Caco-2 (cell line): ENCODE measurements at regions not wholly inside any gene's neighbourhood (a gene's known extent, or its start where the extent isn't known, plus 50 kb on each side); places are given as distances from the start of the nearest gene placed in this dataset.
A peak's percentile ranks its signal among the peaks of the same experiment; 100 is the strongest.

Source experiments
- BruUV-seq: library from RNA; stranded (reverse); fragments of 400-500 nt; replicated peaks from 2 replicates; lab custom pipeline; 2021; lab: Mats Ljungman, UMichigan
- CTCF ChIA-PET: fragments of 300-600 bp; sonication (Branson Sonifier 250); formaldehyde crosslinking; loops from one replicate; lab custom pipeline; 2022; ENCODE audit warnings: antibody characterized with exemption; lab: Charles Lee
- POLR2A ChIA-PET: fragments of 300-600 bp; sonication (Branson Sonifier 250); formaldehyde crosslinking; loops from one replicate; lab custom pipeline; 2022; ENCODE audit warnings: antibody characterized with exemption; lab: Charles Lee
- DNase-seq, 2 experiments: peaks; one replicate each; pipeline versions ENCODE4 v3.0.0 to v3.0.0-alpha.2; 2020 to 2022
- H3K27me3 ChIP-seq: replicated peaks from 2 replicates; pipeline ENCODE4 v1.6.0; 2011; ENCODE audit warnings: low read length; ENCODE audit not compliant: control insufficient read depth, insufficient read depth
- H3K36me3 ChIP-seq: 2 replicates; pipeline ENCODE4 v1.5.1; 2011; ENCODE audit warnings: low read length; ENCODE audit not compliant: control insufficient read depth, insufficient read depth
- H3K4me1 ChIP-seq: fragments of 250-450 bp; sonication (Bioruptor Pico); 2 replicates; pipeline ENCODE4 v1.5.1; 2020; ENCODE audit warnings: mild to moderate bottlenecking
- H3K4me3 ChIP-seq: 2 replicates; pipeline ENCODE4 v1.5.1; 2011; ENCODE audit warnings: low read depth, mild to moderate bottlenecking, control low read depth, low read length
- H3K9me3 ChIP-seq: fragments of 250-450 bp; sonication (Bioruptor Pico); 2 replicates; pipeline ENCODE4 v1.5.1; 2020; ENCODE audit warnings: mild to moderate bottlenecking, moderate library complexity
- H3K27ac Mint-ChIP-seq: one replicate; pipeline ENCODE4 v1.8.0; 2022; ENCODE audit warnings: mixed read lengths; ENCODE audit not compliant: unreplicated experiment
- H3K27me3 Mint-ChIP-seq: one replicate; pipeline ENCODE4 v1.8.0; 2022; ENCODE audit warnings: mixed read lengths; ENCODE audit not compliant: insufficient read depth, unreplicated experiment
- H3K36me3 Mint-ChIP-seq: one replicate; pipeline ENCODE4 v1.8.0; 2022; ENCODE audit warnings: mild to moderate bottlenecking, mixed read lengths; ENCODE audit not compliant: insufficient read depth, unreplicated experiment
- H3K4me1 Mint-ChIP-seq: one replicate; pipeline ENCODE4 v1.8.0; 2022; ENCODE audit warnings: low read depth, mixed read lengths; ENCODE audit not compliant: unreplicated experiment
- H3K4me3 Mint-ChIP-seq: one replicate; pipeline ENCODE4 v1.8.0; 2022; ENCODE audit warnings: mild to moderate bottlenecking, moderate library complexity, mixed read lengths; ENCODE audit not compliant: unreplicated experiment
- H3K9me3 Mint-ChIP-seq: one replicate; pipeline ENCODE4 v1.8.0; 2022; ENCODE audit warnings: mixed read lengths; ENCODE audit not compliant: unreplicated experiment
- intact Hi-C: fragments of 100-400 bp; cut with micrococcal nuclease; formaldehyde crosslinking; loops from one replicate; pipeline ENCODE4 v1.10.0; 2022; ENCODE audit not compliant: unreplicated experiment
- TF ChIP-seq, protein P1 (sequence below), 2 experiments: fragments of 200-600 bp in 1 of 2; IDR thresholded peaks; 1 replicate in 1 of 2; 2 replicates in 1 of 2; pipeline versions ENCODE4 v1.5.1 to v1.8.0; 2011 to 2022; ENCODE audit warnings: antibody characterized with exemption in 1 of 2, control low read depth in 1 of 2, inconsistent platforms in 1 of 2, low read depth in 1 of 2, low read length in 1 of 2, mild to moderate bottlenecking in 1 of 2, moderate library complexity in 1 of 2; ENCODE audit not compliant: insufficient read depth in 1 of 2, severe bottlenecking in 1 of 2, unreplicated experiment in 1 of 2

GRCh38 chr4:127559981-127560380, 72.8 kb upstream of the INTU start:
- intact Hi-C loops, result no loop called here
- CTCF ChIA-PET, result no interaction called here
- Mint-ChIP-seq H3K36me3 (no peaks in the 10 kb centered on the region), H3K4me3 (no peak overlapping the region), H3K4me1 (no peaks in the 10 kb centered on the region), H3K27me3 (no peaks in the 10 kb centered on the region), H3K27ac (no peak overlapping the region), H3K9me3 (no peaks in the 10 kb centered on the region)
- POLR2A ChIA-PET, result no interaction called here
- DNase-seq, result no peak
- no peaks in the 10 kb centered on the region for H3K27me3 ChIP-seq
- H3K4me3 ChIP-seq, result no peak overlapping the region
- no TSS peak for BruUV-seq
- H3K36me3 ChIP-seq, result no peaks in the 10 kb centered on the region
- no peaks in the 10 kb centered on the region for H3K4me1 ChIP-seq
- no peaks in the 10 kb centered on the region for H3K9me3 ChIP-seq
- TF ChIP-seq, protein P1, sequence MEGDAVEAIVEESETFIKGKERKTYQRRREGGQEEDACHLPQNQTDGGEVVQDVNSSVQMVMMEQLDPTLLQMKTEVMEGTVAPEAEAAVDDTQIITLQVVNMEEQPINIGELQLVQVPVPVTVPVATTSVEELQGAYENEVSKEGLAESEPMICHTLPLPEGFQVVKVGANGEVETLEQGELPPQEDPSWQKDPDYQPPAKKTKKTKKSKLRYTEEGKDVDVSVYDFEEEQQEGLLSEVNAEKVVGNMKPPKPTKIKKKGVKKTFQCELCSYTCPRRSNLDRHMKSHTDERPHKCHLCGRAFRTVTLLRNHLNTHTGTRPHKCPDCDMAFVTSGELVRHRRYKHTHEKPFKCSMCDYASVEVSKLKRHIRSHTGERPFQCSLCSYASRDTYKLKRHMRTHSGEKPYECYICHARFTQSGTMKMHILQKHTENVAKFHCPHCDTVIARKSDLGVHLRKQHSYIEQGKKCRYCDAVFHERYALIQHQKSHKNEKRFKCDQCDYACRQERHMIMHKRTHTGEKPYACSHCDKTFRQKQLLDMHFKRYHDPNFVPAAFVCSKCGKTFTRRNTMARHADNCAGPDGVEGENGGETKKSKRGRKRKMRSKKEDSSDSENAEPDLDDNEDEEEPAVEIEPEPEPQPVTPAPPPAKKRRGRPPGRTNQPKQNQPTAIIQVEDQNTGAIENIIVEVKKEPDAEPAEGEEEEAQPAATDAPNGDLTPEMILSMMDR (IDR thresholded peaks at IDR 0.05; ENCODE audit: insufficient read depth in 1 of 2, low read depth in 1 of 2, low read length in 1 of 2, severe bottlenecking in 1 of 2, unreplicated experiment in 1 of 2), result no peak

DNA sequence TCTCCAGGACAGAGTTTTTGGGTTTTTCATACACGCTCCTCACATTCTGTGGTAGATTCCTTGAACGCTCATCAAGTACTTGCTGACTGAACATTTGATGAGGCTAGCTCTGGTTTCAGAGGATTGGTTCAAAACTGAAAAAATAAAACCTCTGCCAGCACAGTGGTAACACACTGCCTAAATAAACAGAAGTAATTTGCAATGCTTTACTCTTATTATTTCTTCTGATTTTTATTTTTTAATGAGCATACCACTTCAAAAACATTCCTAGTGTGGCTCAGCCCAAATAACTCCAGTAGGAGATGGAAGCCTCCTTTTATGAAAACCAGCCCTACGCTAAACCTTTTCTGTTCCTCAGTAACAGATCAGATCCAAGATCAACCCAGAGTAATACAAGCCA, 72.0 kb upstream of the INTU start:
- H3K36me3 Mint-ChIP-seq, result no peaks in the 10 kb centered on the region
- TF ChIP-seq, protein P1 (IDR thresholded peaks at IDR 0.05; ENCODE audit: insufficient read depth in 1 of 2, low read depth in 1 of 2, low read length in 1 of 2, severe bottlenecking in 1 of 2, unreplicated experiment in 1 of 2), result no peak
- no peaks in the 10 kb centered on the region for H3K36me3 ChIP-seq
- DNase-seq, result no peak
- H3K9me3 Mint-ChIP-seq, result no peaks in the 10 kb centered on the region
- POLR2A ChIA-PET, result no interaction called here
- no peak overlapping the region for H3K4me3 Mint-ChIP-seq
- no TSS peak for BruUV-seq
- H3K9me3 ChIP-seq, result no peaks in the 10 kb centered on the region
- no peak overlapping the region for H3K27ac Mint-ChIP-seq
- H3K4me1 ChIP-seq, result no peaks in the 10 kb centered on the region
- no peaks in the 10 kb centered on the region for H3K27me3 Mint-ChIP-seq
- no peaks in the 10 kb centered on the region for H3K27me3 ChIP-seq
- CTCF ChIA-PET, result no interaction called here
- intact Hi-C loops, result no loop called here
- H3K4me3 ChIP-seq, result no peak overlapping the region
- no peaks in the 10 kb centered on the region for H3K4me1 Mint-ChIP-seq

DNA sequence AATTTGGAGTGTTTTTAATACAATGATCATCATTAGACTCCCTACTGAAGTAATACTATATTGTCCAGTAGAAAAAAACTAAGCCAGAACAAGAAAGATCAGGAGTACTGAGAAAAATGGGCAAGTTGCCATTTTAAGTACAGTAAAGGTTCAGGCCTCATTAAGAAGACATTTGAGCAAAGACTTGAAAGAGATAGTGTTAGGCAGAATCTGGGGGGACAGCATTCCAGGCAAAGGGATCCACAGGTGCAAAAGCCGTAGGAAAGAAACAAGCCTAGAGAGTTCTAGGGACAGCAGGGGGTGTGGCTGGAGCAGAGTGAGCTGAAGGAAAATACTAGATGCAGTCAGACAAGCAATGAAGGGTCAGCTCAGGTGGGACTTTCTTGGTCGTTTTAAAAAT, 58.1 kb upstream of the INTU start:
- 0 out of 2 replicates have a peak, but pooled peaks cover 3% of the 10 kb centered on the region for H3K4me1 ChIP-seq
- no TSS peak for BruUV-seq
- H3K36me3 ChIP-seq, result no peaks in the 10 kb centered on the region
- ChIA-PET CTCF (interaction anchor here (1.0 kb wide), 1 partner anchor 12 kb away, joined by 5 read pairs; no protein-coding TSS in a partner anchor), POLR2A (no interaction called here)
- no peak overlapping the region for H3K4me3 Mint-ChIP-seq
- peak in 1 of 2 experiments; percentile 27 for DNase-seq
- no peaks in the 10 kb centered on the region for H3K27me3 ChIP-seq
- H3K36me3 Mint-ChIP-seq, result no peaks in the 10 kb centered on the region
- no peak overlapping the region for H3K4me3 ChIP-seq
- H3K27me3 Mint-ChIP-seq, result peaks cover 9% of the 10 kb centered on the region
- no peaks in the 10 kb centered on the region for H3K9me3 ChIP-seq
- peaks cover 7% of the 10 kb centered on the region for H3K4me1 Mint-ChIP-seq
- TF ChIP-seq, protein P1 (IDR thresholded peaks at IDR 0.05; ENCODE audit: insufficient read depth in 1 of 2, low read depth in 1 of 2, low read length in 1 of 2, severe bottlenecking in 1 of 2, unreplicated experiment in 1 of 2), result no peak
- intact Hi-C loops, result no loop called here
- no peaks in the 10 kb centered on the region for H3K9me3 Mint-ChIP-seq
- no peak overlapping the region for H3K27ac Mint-ChIP-seq
